GM18861 (cell line): ENCODE measurements at regions not wholly inside any gene's neighbourhood (a gene's known extent, or its start where the extent isn't known, plus 50 kb on each side); places are given as distances from the start of the nearest gene placed in this dataset.

ENCODE experiments used
- ATAC-seq: cut with Tn5 transposase; IDR thresholded peaks from one replicate; pipeline ENCODE4 v1.9.1; 2021; ENCODE audit not compliant: unreplicated experiment

- no peak for ATAC-seq
Measured at GRCh38 chr1:80891871-80892270, 908.9 kb upstream of the ADGRL2 start.

GRCh38 chr1:80882553-80882952 lies 918.2 kb upstream of the ADGRL2 start:
- no peak for ATAC-seq

GRCh38 chr1:80878343-80878742 lies 922.4 kb upstream of the ADGRL2 start:
- ATAC-seq: no peak

- ATAC-seq: no peak
Measured at GRCh38 chr1:80876035-80876434, 924.7 kb upstream of the ADGRL2 start.

GRCh38 chr1:80869299-80869698 lies 931.4 kb upstream of the ADGRL2 start:
- ATAC-seq: no peak

GRCh38 chr1:80847904-80848303 lies 952.8 kb upstream of the ADGRL2 start:
- ATAC-seq: no peak

- no peak for ATAC-seq
Measured at GRCh38 chr1:80846966-80847365, 953.8 kb upstream of the ADGRL2 start.

- no peak for ATAC-seq
Measured at GRCh38 chr1:80842796-80843195, 957.9 kb upstream of the ADGRL2 start.

- no peak for ATAC-seq
Measured at GRCh38 chr1:80841261-80841660, 959.5 kb upstream of the ADGRL2 start.

- no peak for ATAC-seq
Measured at GRCh38 chr1:80837066-80837465, 963.7 kb upstream of the ADGRL2 start.

GRCh38 chr1:80836505-80836904 lies 964.2 kb upstream of the ADGRL2 start:
- ATAC-seq: no peak

- no peak for ATAC-seq
Measured at GRCh38 chr1:80827666-80828065, 973.1 kb upstream of the ADGRL2 start.

- no peak for ATAC-seq
Measured at GRCh38 chr1:80825067-80825466, 975.7 kb upstream of the ADGRL2 start.

GRCh38 chr1:80818211-80818610 lies 982.5 kb upstream of the ADGRL2 start:
- ATAC-seq: no peak

- no peak for ATAC-seq
Measured at GRCh38 chr1:80807981-80808380, 992.8 kb upstream of the ADGRL2 start.

GRCh38 chr1:80806431-80806830 lies 994.3 kb upstream of the ADGRL2 start:
- no peak for ATAC-seq

- no peak for ATAC-seq
Measured at GRCh38 chr1:80801695-80802094, 999.0 kb upstream of the ADGRL2 start.

GRCh38 chr1:80799457-80799856 lies 1001.3 kb upstream of the ADGRL2 start:
- no peak for ATAC-seq

- ATAC-seq: no peak
Measured at GRCh38 chr1:80779275-80779674, 1021.5 kb upstream of the ADGRL2 start.

- no peak for ATAC-seq
Measured at GRCh38 chr1:80778094-80778840, 1022.5 kb upstream of the ADGRL2 start.

GRCh38 chr1:80776266-80776665 lies 1024.5 kb upstream of the ADGRL2 start:
- ATAC-seq: no peak

GRCh38 chr1:80769208-80769750 lies 1031.5 kb upstream of the ADGRL2 start:
- ATAC-seq: no peak

- ATAC-seq: no peak
Measured at GRCh38 chr1:80767711-80768110, 1033.0 kb upstream of the ADGRL2 start.
